H1 (cell line): ENCODE measurements at regions not wholly inside any gene's neighbourhood (a gene's known extent, or its start where the extent isn't known, plus 50 kb on each side); places are given as distances from the start of the nearest gene placed in this dataset.

ENCODE experiments used
- CTCF ChIA-PET: fragments of 300-600 bp; sonication (Branson Sonifier 250); formaldehyde crosslinking; loops from one replicate; lab custom pipeline; 2021; ENCODE audit not compliant: partially characterized antibody; lab: Charles Lee
- POLR2A ChIA-PET: fragments of 300-600 bp; sonication (Branson Sonifier 250); formaldehyde crosslinking; loops from one replicate; lab custom pipeline; 2021; ENCODE audit warnings: inconsistent platforms; ENCODE audit not compliant: partially characterized antibody; lab: Charles Lee
- DNase-seq, 2 experiments: peaks; one replicate each; pipeline versions ENCODE4 v3.0.0 to v3.0.0-alpha.2; 2010 to 2022; ENCODE audit warnings: low spot score in 2 of 2, low read depth in 1 of 2, mixed read lengths in 1 of 2
- FAIRE-seq: peaks from 2 replicates; lab custom pipeline; 2011; peaks lifted over from hg19 to GRCh38; lab: Jason Lieb, UNC
- H2AFZ ChIP-seq: 2 replicates; pipeline ENCODE4 v1.8.1; 2012; ENCODE audit warnings: low read length, inconsistent platforms
- H2AK5ac ChIP-seq: 2 replicates; pipeline ENCODE4 v1.6.1; 2013; ENCODE audit warnings: low read depth, low read length
- H2BK120ac ChIP-seq: replicated peaks from 2 replicates; pipeline ENCODE3; 2013; ENCODE audit warnings: low read depth, low read length, inconsistent platforms
- H2BK12ac ChIP-seq: 2 replicates; pipeline ENCODE4 v1.6.1; 2013; ENCODE audit warnings: low read depth, low read length
- H2BK15ac ChIP-seq: 2 replicates; pipeline ENCODE4 v1.6.1; 2013; ENCODE audit warnings: low read length
- H2BK20ac ChIP-seq: 2 replicates; pipeline ENCODE4 v1.6.1; 2013; ENCODE audit warnings: low read length
- H2BK5ac ChIP-seq: 2 replicates; pipeline ENCODE4 v1.6.1; 2013; ENCODE audit warnings: low read depth, low read length
- H3K14ac ChIP-seq: 2 replicates; pipeline ENCODE4 v1.6.1; 2013; ENCODE audit warnings: inconsistent platforms; ENCODE audit not compliant: insufficient read length
- H3K18ac ChIP-seq: 2 replicates; pipeline ENCODE4 v1.6.1; 2013; ENCODE audit warnings: low read length; ENCODE audit errors: extremely low read depth
- H3K23ac ChIP-seq: 2 replicates; pipeline ENCODE4 v1.6.1; 2013; ENCODE audit warnings: inconsistent platforms; ENCODE audit not compliant: insufficient read length
- H3K23me2 ChIP-seq: 2 replicates; pipeline ENCODE4 v1.6.1; 2013; ENCODE audit warnings: low read depth, low read length
- H3K27ac ChIP-seq: 2 replicates; pipeline ENCODE4 v1.6.1; 2011; ENCODE audit warnings: low read depth, low read length, inconsistent platforms
- H3K27me3 ChIP-seq, 4 experiments: replicated peaks in 1 of 4; 1 replicate in 1 of 4; 2 replicates in 3 of 4; pipeline versions ENCODE4 v1.6.1 to v1.8.1; 2011 to 2013; ENCODE audit warnings: low read length in 3 of 4, mild to moderate bottlenecking in 3 of 4, inconsistent platforms in 2 of 4, mixed read lengths in 2 of 4, moderate library complexity in 1 of 4; ENCODE audit not compliant: control insufficient read depth in 3 of 4, insufficient read depth in 3 of 4; ENCODE audit errors: extremely low read depth in 1 of 4
- H3K36me3 ChIP-seq, 4 experiments: 2 replicates each; pipeline versions ENCODE4 v1.6.1 to v1.8.1; 2011 to 2013; ENCODE audit warnings: mild to moderate bottlenecking in 4 of 4, low read length in 3 of 4, moderate library complexity in 2 of 4, control low read depth in 1 of 4, inconsistent platforms in 1 of 4; ENCODE audit not compliant: insufficient read depth in 4 of 4, control insufficient read depth in 2 of 4
- H3K4ac ChIP-seq: replicated peaks from 2 replicates; pipeline ENCODE3; 2013; ENCODE audit warnings: low read length, low read depth, mixed read lengths, inconsistent platforms; ENCODE audit not compliant: insufficient read length
- H3K4me1 ChIP-seq, 4 experiments: replicated peaks in 1 of 4; 1 replicate in 1 of 4; 2 replicates in 3 of 4; pipeline versions ENCODE4 v1.6.1 to v1.8.1; 2011 to 2013; ENCODE audit warnings: low read length in 3 of 4, inconsistent platforms in 2 of 4, mixed read lengths in 1 of 4; ENCODE audit not compliant: insufficient read depth in 4 of 4, control insufficient read depth in 3 of 4
- H3K4me2 ChIP-seq, 2 experiments: 2 replicates each; pipeline versions ENCODE4 v1.6.1 to v1.8.1; 2011 to 2013; ENCODE audit warnings: low read depth in 2 of 2, low read length in 2 of 2, control low read depth in 1 of 2, inconsistent platforms in 1 of 2, mild to moderate bottlenecking in 1 of 2; ENCODE audit not compliant: insufficient read depth in 1 of 2
- H3K4me3 ChIP-seq, 4 experiments: fragments of 200-600, 300-600 bp in 1 of 4; sonication (generic), shearing (Covaris generic), sonication (Bioruptor Twin) in 1 of 4; 2 replicates each; pipeline versions ENCODE4 v1.5.1 to v1.8.1; 2011 to 2016; ENCODE audit warnings: low read length in 4 of 4, low read depth in 3 of 4, control low read depth in 2 of 4, inconsistent platforms in 2 of 4, mild to moderate bottlenecking in 2 of 4, mixed read lengths in 1 of 4, moderate library complexity in 1 of 4; ENCODE audit not compliant: insufficient read depth in 2 of 4; ENCODE audit errors: extremely low read depth in 1 of 4
- H3K56ac ChIP-seq: replicated peaks from 2 replicates; pipeline ENCODE3; 2013; ENCODE audit warnings: low read depth, mild to moderate bottlenecking, mixed read lengths, low read length, inconsistent platforms; ENCODE audit not compliant: insufficient read length
- H3K79me1 ChIP-seq: 2 replicates; pipeline ENCODE4 v1.6.1; 2013; ENCODE audit warnings: low read depth, low read length, control low read depth
- H3K79me2 ChIP-seq, 2 experiments: 2 replicates each; pipeline versions ENCODE4 v1.6.1 to v1.8.1; 2012 to 2013; ENCODE audit warnings: low read length in 2 of 2, mild to moderate bottlenecking in 2 of 2, inconsistent platforms in 1 of 2; ENCODE audit not compliant: insufficient read depth in 2 of 2, control insufficient read depth in 1 of 2
- H3K9ac ChIP-seq, 4 experiments: replicated peaks in 1 of 4; 1 replicate in 1 of 4; 2 replicates in 3 of 4; pipeline versions ENCODE4 v1.6.1 to v1.8.1; 2011 to 2013; ENCODE audit warnings: low read depth in 3 of 4, low read length in 3 of 4, control low read depth in 2 of 4, mild to moderate bottlenecking in 2 of 4, moderate library complexity in 2 of 4, inconsistent platforms in 1 of 4; ENCODE audit errors: extremely low read depth in 1 of 4
- H3K9me3 ChIP-seq, 2 experiments: 2 replicates each; pipeline versions ENCODE4 v1.6.1 to v1.8.1; 2012 to 2013; ENCODE audit warnings: mild to moderate bottlenecking in 2 of 2, moderate library complexity in 2 of 2, control low read depth in 1 of 2, inconsistent platforms in 1 of 2, low read depth in 1 of 2, low read length in 1 of 2, mixed read lengths in 1 of 2; ENCODE audit not compliant: insufficient read depth in 2 of 2
- H4K20me1 ChIP-seq, 2 experiments: replicated peaks in 1 of 2; 2 replicates each; pipeline versions ENCODE3 to v1.8.1; 2011 to 2013; ENCODE audit warnings: inconsistent platforms in 2 of 2, low read length in 2 of 2, mild to moderate bottlenecking in 1 of 2; ENCODE audit not compliant: insufficient read depth in 2 of 2, control insufficient read depth in 1 of 2
- H4K5ac ChIP-seq: 2 replicates; pipeline ENCODE4 v1.6.1; 2013; ENCODE audit warnings: low read length, low read depth, mixed read lengths, inconsistent platforms; ENCODE audit not compliant: insufficient read length
- H4K8ac ChIP-seq: 2 replicates; pipeline ENCODE4 v1.8.0; 2013; ENCODE audit warnings: mild to moderate bottlenecking, moderate library complexity, low read length, inconsistent platforms; ENCODE audit not compliant: insufficient read depth; ENCODE audit errors: extremely low read depth
- H4K91ac ChIP-seq: replicated peaks from 2 replicates; pipeline ENCODE3; 2013; ENCODE audit warnings: low read length, mixed read lengths, inconsistent platforms; ENCODE audit not compliant: insufficient read length
- CHD1 ChIP-seq: IDR thresholded peaks from 2 replicates; pipeline ENCODE4 v1.6.1; 2012; ENCODE audit warnings: low read depth, low read length, improper control_type of control experiment
- CTCF ChIP-seq, 3 experiments: IDR thresholded peaks; 1 replicate in 2 of 3; 2 replicates in 1 of 3; pipeline versions ENCODE4 v1.5.1 to v1.6.1; 2011; ENCODE audit warnings: low read length in 3 of 3, mild to moderate bottlenecking in 3 of 3, inconsistent platforms in 2 of 3, low read depth in 1 of 3, moderate library complexity in 1 of 3; ENCODE audit not compliant: insufficient read depth in 1 of 3; ENCODE audit errors: control extremely low read depth in 1 of 3
- EZH2 ChIP-seq: fragments of 200-600 bp; sonication (generic); IDR thresholded peaks from 2 replicates; pipeline ENCODE4 v1.7.1; 2012; ENCODE audit warnings: low read depth, mild to moderate bottlenecking, moderate library complexity, low read length, inconsistent platforms; ENCODE audit not compliant: severe bottlenecking
- GTF2F1 ChIP-seq: IDR thresholded peaks from 2 replicates; pipeline ENCODE4 v1.6.1; 2012; ENCODE audit warnings: low read depth, low read length, improper control_type of control experiment, borderline replicate concordance
- POLR2A ChIP-seq, 2 experiments: IDR thresholded peaks; 1 replicate in 1 of 2; 2 replicates in 1 of 2; pipeline ENCODE4 v1.6.1; 2011; ENCODE audit warnings: low read depth in 2 of 2, low read length in 2 of 2, mild to moderate bottlenecking in 2 of 2; ENCODE audit errors: control extremely low read depth in 1 of 2
- RNF2 ChIP-seq: fragments of 200-900, 300-1000 bp; sonication (generic); IDR thresholded peaks from 2 replicates; pipeline ENCODE4 v1.7.1; 2016; ENCODE audit warnings: borderline replicate concordance, low read depth, mild to moderate bottlenecking, antibody characterized with exemption, low read length; ENCODE audit not compliant: poor library complexity, severe bottlenecking; ENCODE audit errors: missing control alignments
- SAP30 ChIP-seq: fragments of 300-600 bp; sonication (generic); IDR thresholded peaks from 2 replicates; pipeline ENCODE4 v1.7.1; 2012; ENCODE audit warnings: low read length, moderate library complexity, mild to moderate bottlenecking, inconsistent platforms; ENCODE audit not compliant: insufficient read depth, insufficient replicate concordance
- SUZ12 ChIP-seq: fragments of 200-600 bp; sonication (generic); IDR thresholded peaks from 2 replicates; pipeline ENCODE4 v1.6.1; 2012; ENCODE audit warnings: mild to moderate bottlenecking, inconsistent platforms, low read length, moderate library complexity, mixed read lengths
- ZNF274 ChIP-seq: IDR thresholded peaks from 2 replicates; pipeline ENCODE4 v1.7.0; 2012; ENCODE audit warnings: low read length, borderline replicate concordance; ENCODE audit errors: extremely low read depth
- WGBS, 2 experiments: shearing (Covaris generic) in 1 of 2; methylation state at CpG; one replicate each; pipeline versions ENCODE4 v1.1.6 to v1.1.7; 2013 to 2015; ENCODE audit warnings: low lambda C conversion rate in 2 of 2, mixed read lengths in 2 of 2, inconsistent platforms in 1 of 2, low coverage in 1 of 2, missing lambda C conversion rate in 1 of 2; ENCODE audit not compliant: insufficient replicate concordance in 2 of 2, insufficient coverage in 1 of 2, insufficient read length in 1 of 2; ENCODE audit errors: extremely low coverage in 1 of 2, missing lambda C conversion rate in 1 of 2; 5-methylcytosine and 5-hydroxymethylcytosine counted together

DNA sequence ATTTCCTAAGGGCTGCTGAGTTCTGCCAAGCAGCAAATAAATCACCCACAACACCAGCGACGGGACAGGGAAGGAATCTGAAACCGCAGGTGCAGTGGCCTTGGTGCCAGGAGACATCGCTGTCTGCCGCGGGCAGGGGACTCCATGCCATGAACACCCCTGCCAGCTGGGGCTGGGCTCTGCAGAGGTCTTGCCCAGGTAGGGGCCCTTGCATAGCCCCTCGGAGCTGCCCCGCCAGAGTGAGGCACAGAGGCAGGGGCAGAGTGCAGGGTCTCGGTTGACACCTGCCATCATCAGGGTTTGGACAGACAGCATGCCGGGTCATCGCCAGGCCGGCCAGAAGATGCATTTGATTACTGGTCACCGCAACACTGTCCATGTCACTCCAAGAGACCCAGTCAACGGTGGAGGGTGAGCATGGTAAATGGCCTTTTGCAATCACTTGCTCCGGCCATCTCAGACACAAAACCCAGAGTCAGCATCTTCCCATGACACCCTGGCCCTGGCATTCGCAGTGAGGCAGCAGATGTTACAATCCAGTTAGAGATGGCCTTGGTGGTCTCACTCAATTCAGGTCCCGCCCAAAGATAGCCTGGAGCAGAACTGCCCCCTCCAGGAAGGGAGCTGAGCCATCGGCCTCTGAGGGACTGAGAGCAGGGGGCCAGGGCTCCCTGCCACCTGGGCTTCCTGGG is 255.4 kb downstream of the NDUFA10 start:
- H3K4me3 ChIP-seq, result no peak overlapping the region
- FAIRE-seq (no peak), DNase-seq (no peak)
- no peak overlapping the region for H4K8ac ChIP-seq
- H2AK5ac ChIP-seq, result no peak overlapping the region
- no peak overlapping the region for H3K27ac ChIP-seq
- H3K27me3 ChIP-seq, result no peaks in the 10 kb centered on the region
- no peak overlapping the region for H2BK15ac ChIP-seq
- ChIA-PET POLR2A (no interaction called here), CTCF (no interaction called here)
- H3K18ac ChIP-seq, result no peak overlapping the region
- H3K56ac ChIP-seq, result no peak overlapping the region
- H3K14ac ChIP-seq, result no peak overlapping the region
- H3K79me1 ChIP-seq, result no peaks in the 10 kb centered on the region
- no peak overlapping the region for H2BK5ac ChIP-seq
- no peaks in the 10 kb centered on the region; a peak in 1 of 7 replicates for H3K4me1 ChIP-seq
- 92% methylated on average over 18 of the region's 18 CpGs; no CpG with 5 or more reads in 1 of the 2 experiments for WGBS, 2 experiments
- H3K79me2 ChIP-seq, result no peaks in the 10 kb centered on the region
- H3K36me3 ChIP-seq, result no peaks in the 10 kb centered on the region
- H2BK12ac ChIP-seq, result no peak overlapping the region
- H3K4me2 ChIP-seq, result no peak overlapping the region
- H3K23me2 ChIP-seq, result no peaks in the 10 kb centered on the region
- H3K23ac ChIP-seq, result no peak overlapping the region
- H2BK120ac ChIP-seq, result no peak overlapping the region
- H2BK20ac ChIP-seq, result no peak overlapping the region
- H3K4ac ChIP-seq, result no peak overlapping the region
- H2AFZ ChIP-seq, result no peak overlapping the region
- H4K5ac ChIP-seq, result no peak overlapping the region
- no peak overlapping the region for H4K91ac ChIP-seq
- no peak overlapping the region for H3K9ac ChIP-seq
- H3K9me3 ChIP-seq, result peaks cover 5 to 11% of the 10 kb centered on the region in 2 experiments; a peak in 1 of 4 replicates
- no peaks in the 10 kb centered on the region for H4K20me1 ChIP-seq
- no peak for TF ChIP-seq ZNF274
- TF ChIP-seq EZH2, result no peak
- no peak for TF ChIP-seq SUZ12
- TF ChIP-seq RNF2, result no peak
- TF ChIP-seq POLR2A (IDR thresholded peaks at IDR 0.05; ENCODE audit: control extremely low read depth in 1 of 2, low read depth in 2 of 2, low read length in 2 of 2), result no peak
- no peak for TF ChIP-seq SAP30
- no peak for TF ChIP-seq CHD1
- no peak for TF ChIP-seq CTCF (IDR thresholded peaks at IDR 0.05; ENCODE audit: control extremely low read depth in 1 of 3, insufficient read depth in 1 of 3, low read depth in 1 of 3, low read length in 3 of 3)
- no peak for TF ChIP-seq GTF2F1
